Peyer's patch (tissue), 4 donors: ENCODE measurements at regions not wholly inside any gene's neighbourhood (a gene's known extent, or its start where the extent isn't known, plus 50 kb on each side); places are given as distances from the start of the nearest gene placed in this dataset.

Source experiments
- POLR2A ChIP-seq, 2 donors: fragments of 450-650 bp; IDR thresholded peaks; one replicate each; pipeline ENCODE4 v1.5.1; 2017; ENCODE audit warnings: antibody characterized with exemption in 2 of 2, mild to moderate bottlenecking in 2 of 2, moderate library complexity in 2 of 2
- TF ChIP-seq, protein P1 (sequence below), 6 experiments: fragments of 450-650 bp in 4 of 6; fragments of 200-600 bp in 2 of 6; sonication (generic) in 1 of 6; IDR thresholded peaks; one replicate each; pipeline ENCODE4 v1.5.1; 2017 to 2019; ENCODE audit warnings: antibody characterized with exemption in 6 of 6, mild to moderate bottlenecking in 3 of 6, moderate library complexity in 1 of 6

DNA sequence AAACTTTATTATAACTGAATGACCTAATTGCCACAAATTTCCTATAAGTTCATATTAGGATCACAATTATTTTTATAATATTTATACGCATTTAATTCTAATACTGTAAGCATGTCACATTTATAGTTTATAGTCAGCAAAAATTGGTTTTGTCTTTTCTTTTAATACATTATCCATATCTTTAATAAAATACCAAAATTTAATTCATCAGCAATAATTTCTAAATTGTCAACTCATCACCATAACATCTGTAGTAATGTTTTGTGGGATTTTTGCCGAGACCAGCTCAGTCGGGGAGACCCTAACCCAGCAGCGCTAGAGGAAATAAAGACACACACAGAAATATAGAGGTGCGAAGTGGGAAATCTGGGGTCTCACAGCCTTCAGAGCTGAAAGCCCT is 254.2 kb downstream of the KIF21A start:
- TF ChIP-seq POLR2A (IDR thresholded peaks at IDR 0.05), result no peak
- TF ChIP-seq, protein P1, sequence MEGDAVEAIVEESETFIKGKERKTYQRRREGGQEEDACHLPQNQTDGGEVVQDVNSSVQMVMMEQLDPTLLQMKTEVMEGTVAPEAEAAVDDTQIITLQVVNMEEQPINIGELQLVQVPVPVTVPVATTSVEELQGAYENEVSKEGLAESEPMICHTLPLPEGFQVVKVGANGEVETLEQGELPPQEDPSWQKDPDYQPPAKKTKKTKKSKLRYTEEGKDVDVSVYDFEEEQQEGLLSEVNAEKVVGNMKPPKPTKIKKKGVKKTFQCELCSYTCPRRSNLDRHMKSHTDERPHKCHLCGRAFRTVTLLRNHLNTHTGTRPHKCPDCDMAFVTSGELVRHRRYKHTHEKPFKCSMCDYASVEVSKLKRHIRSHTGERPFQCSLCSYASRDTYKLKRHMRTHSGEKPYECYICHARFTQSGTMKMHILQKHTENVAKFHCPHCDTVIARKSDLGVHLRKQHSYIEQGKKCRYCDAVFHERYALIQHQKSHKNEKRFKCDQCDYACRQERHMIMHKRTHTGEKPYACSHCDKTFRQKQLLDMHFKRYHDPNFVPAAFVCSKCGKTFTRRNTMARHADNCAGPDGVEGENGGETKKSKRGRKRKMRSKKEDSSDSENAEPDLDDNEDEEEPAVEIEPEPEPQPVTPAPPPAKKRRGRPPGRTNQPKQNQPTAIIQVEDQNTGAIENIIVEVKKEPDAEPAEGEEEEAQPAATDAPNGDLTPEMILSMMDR (IDR thresholded peaks at IDR 0.05), result no peak
